Activated CD8-positive, alpha-beta T cell treated with anti-CD3 and anti-CD28 coated beads for 36 hours (primary cell): ENCODE measurements at regions not wholly inside any gene's neighbourhood (a gene's known extent, or its start where the extent isn't known, plus 50 kb on each side); places are given as distances from the start of the nearest gene placed in this dataset.

Experiments used
- ATAC-seq: fragments of 200-7000 bp; cut with Tn5 transposase; one replicate; pipeline ENCODE4 v1.10.0; 2021; ENCODE audit warnings: mild to moderate bottlenecking, moderate library complexity
- CTCF ChIA-PET: fragments of 350-600 bp; sonication (Branson Sonifier 250); formaldehyde crosslinking; loops from one replicate; lab custom pipeline; 2021; ENCODE audit warnings: antibody characterized with exemption; lab: Charles Lee
- POLR2A ChIA-PET: fragments of 350-600 bp; sonication (Branson Sonifier 250); formaldehyde crosslinking; loops from one replicate; lab custom pipeline; 2021; ENCODE audit warnings: antibody characterized with exemption; lab: Charles Lee
- DNase-seq: peaks from one replicate; pipeline ENCODE4 v3.0.0-alpha.2; 2020
- H3K27ac Mint-ChIP-seq: one replicate; pipeline ENCODE4 v1.8.0; 2021; ENCODE audit warnings: mild to moderate bottlenecking, mixed read lengths
- H3K27me3 Mint-ChIP-seq: one replicate; pipeline ENCODE4 v1.8.0; 2021; ENCODE audit warnings: mixed read lengths
- H3K36me3 Mint-ChIP-seq: one replicate; pipeline ENCODE4 v1.8.0; 2021; ENCODE audit warnings: low read depth, mixed read lengths
- H3K4me1 Mint-ChIP-seq: one replicate; pipeline ENCODE4 v1.8.0; 2021; ENCODE audit warnings: low read depth, mixed read lengths
- H3K4me3 Mint-ChIP-seq: one replicate; pipeline ENCODE4 v1.8.0; 2021; ENCODE audit warnings: mild to moderate bottlenecking, moderate library complexity, mixed read lengths
- H3K9me3 Mint-ChIP-seq: one replicate; pipeline ENCODE4 v1.8.0; 2021; ENCODE audit warnings: mixed read lengths
- CTCF ChIP-seq: fragments of 200-600 bp; IDR thresholded peaks from one replicate; pipeline ENCODE4 v1.8.0; 2022; ENCODE audit warnings: antibody characterized with exemption, mild to moderate bottlenecking
- intact Hi-C: fragments of 100-400 bp; cut with micrococcal nuclease; formaldehyde crosslinking; loops from one replicate; pipeline ENCODE4 v1.10.0; 2022

- intact Hi-C loops = no loop called here
- ChIA-PET POLR2A (no interaction called here), CTCF (no interaction called here)
- Mint-ChIP-seq H3K36me3 (no peaks in the 10 kb centered on the region), H3K4me3 (no peak overlapping the region), H3K27me3 (peaks cover 2% of the 10 kb centered on the region), H3K9me3 (peaks cover 1% of the 10 kb centered on the region), H3K4me1 (no peaks in the 10 kb centered on the region), H3K27ac (no peak overlapping the region)
- no peak for TF ChIP-seq CTCF
- ATAC-seq (no peak), DNase-seq (no peak)
These were observed 230.9 kb downstream of the NSUN3 start for GRCh38 chr3:94293793-94294195.

GRCh38 chr3:94294806-94295205 is 231.9 kb downstream of the NSUN3 start:
- POLR2A ChIA-PET = no interaction called here
- ATAC-seq (no peak), DNase-seq (no peak)
- intact Hi-C loops = no loop called here
- no peak for TF ChIP-seq CTCF
- Mint-ChIP-seq H3K36me3 (no peaks in the 10 kb centered on the region), H3K4me3 (no peak overlapping the region), H3K27me3 (peaks cover 2% of the 10 kb centered on the region), H3K9me3 (peaks cover 1% of the 10 kb centered on the region), H3K4me1 (no peaks in the 10 kb centered on the region), H3K27ac (no peak overlapping the region)
- CTCF ChIA-PET = no interaction called here

- no peaks in the 10 kb centered on the region for H3K4me1 Mint-ChIP-seq
- H3K4me3 Mint-ChIP-seq = no peak overlapping the region
- CTCF ChIA-PET = no interaction called here
- POLR2A ChIA-PET = interaction anchor here (0.5 kb wide), 1 partner anchor 28 kb away, joined by 3 read pairs; no protein-coding TSS in a partner anchor
- intact Hi-C loops = no loop called here
- H3K9me3 Mint-ChIP-seq = no peaks in the 10 kb centered on the region
- no peak for ATAC-seq
- no peaks in the 10 kb centered on the region for H3K27me3 Mint-ChIP-seq
- no peak for TF ChIP-seq CTCF
- no peak for DNase-seq
- H3K27ac Mint-ChIP-seq = no peak overlapping the region
- no peaks in the 10 kb centered on the region for H3K36me3 Mint-ChIP-seq
These were observed 236.9 kb downstream of the NSUN3 start for GRCh38 chr3:94299716-94300115.

GRCh38 chr3:94301366-94301765 is 238.5 kb downstream of the NSUN3 start:
- Mint-ChIP-seq H3K4me1 (no peaks in the 10 kb centered on the region), H3K9me3 (no peaks in the 10 kb centered on the region), H3K36me3 (no peaks in the 10 kb centered on the region), H3K4me3 (no peak overlapping the region), H3K27me3 (no peaks in the 10 kb centered on the region), H3K27ac (no peak overlapping the region)
- ChIA-PET POLR2A (no interaction called here), CTCF (no interaction called here)
- intact Hi-C loops = no loop called here
- DNase-seq (no peak), ATAC-seq (no peak)
- no peak for TF ChIP-seq CTCF

- Mint-ChIP-seq H3K27ac (no peak overlapping the region), H3K27me3 (no peaks in the 10 kb centered on the region), H3K4me3 (no peak overlapping the region), H3K36me3 (no peaks in the 10 kb centered on the region), H3K4me1 (no peaks in the 10 kb centered on the region), H3K9me3 (no peaks in the 10 kb centered on the region)
- DNase-seq = no peak
- ATAC-seq = no peak
- intact Hi-C loops = no loop called here
- TF ChIP-seq CTCF = no peak
- ChIA-PET CTCF (interaction anchor here (0.6 kb wide), 1 partner anchor 12 kb away, joined by 3 read pairs; no protein-coding TSS in a partner anchor), POLR2A (no interaction called here)
These were observed 240.4 kb downstream of the NSUN3 start for GRCh38 chr3:94303266-94303665.
